ENCODE measurements at regions not wholly inside any gene's neighbourhood (a gene's known extent, or its start where the extent isn't known, plus 50 kb on each side); places are given as distances from the start of the nearest gene placed in this dataset.

DNA sequence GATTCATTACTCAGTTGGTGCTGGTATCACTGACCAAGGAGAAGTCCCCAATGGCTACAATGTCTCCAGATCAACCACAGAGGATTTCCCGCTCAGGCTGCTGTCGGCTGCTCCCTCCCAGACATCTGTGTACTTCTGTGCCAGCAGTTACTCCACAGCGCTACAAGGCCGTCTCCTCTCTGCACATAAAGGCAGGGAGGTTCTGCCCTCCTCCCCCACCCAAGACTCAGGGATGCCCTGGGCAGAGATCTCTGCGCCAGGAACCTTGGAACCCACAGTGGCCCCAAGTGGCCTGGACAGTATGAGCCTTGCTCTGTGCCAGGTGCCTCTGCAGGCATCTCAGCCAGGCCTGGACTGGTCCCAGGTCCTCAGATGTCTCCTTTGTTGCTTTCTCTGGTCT lies 193.4 kb upstream of the PRSS58 start:
- no peak for DNase-seq (ENCODE audit: low read depth, low spot score)
- no peaks in the 10 kb centered on the region for H4K20me1 ChIP-seq (ENCODE audit: insufficient read depth)
- H3K79me2 ChIP-seq (ENCODE audit: insufficient read depth, low read length): no peaks in the 10 kb centered on the region
- no peak for TF ChIP-seq POLR2A (IDR thresholded peaks at IDR 0.05; ENCODE audit: borderline replicate concordance, extremely low read depth, insufficient read depth, insufficient read length)
- TF ChIP-seq EZH2 (IDR thresholded peaks at IDR 0.05): no peak
- TF ChIP-seq, protein P1, sequence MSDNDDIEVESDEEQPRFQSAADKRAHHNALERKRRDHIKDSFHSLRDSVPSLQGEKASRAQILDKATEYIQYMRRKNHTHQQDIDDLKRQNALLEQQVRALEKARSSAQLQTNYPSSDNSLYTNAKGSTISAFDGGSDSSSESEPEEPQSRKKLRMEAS (IDR thresholded peaks at IDR 0.05): no peak
- no peak for TF ChIP-seq ZFX (IDR thresholded peaks at IDR 0.05)
- no peak for TF ChIP-seq FOSL1 (IDR thresholded peaks at IDR 0.05; ENCODE audit: low read depth)
- no peak for TF ChIP-seq SRF (IDR thresholded peaks at IDR 0.05; ENCODE audit: low read depth)
- TF ChIP-seq SP1 (IDR thresholded peaks at IDR 0.05; ENCODE audit: low read depth): no peak
- TF ChIP-seq CBX3 (IDR thresholded peaks at IDR 0.05; ENCODE audit: low read depth): no peak
- no peak for TF ChIP-seq TCF7L2 (IDR thresholded peaks at IDR 0.05; ENCODE audit: borderline replicate concordance, extremely low read depth, insufficient read depth, insufficient read length)
- no peak for TF ChIP-seq SIN3A (IDR thresholded peaks at IDR 0.05; ENCODE audit: low read depth)
- TF ChIP-seq, protein P2, sequence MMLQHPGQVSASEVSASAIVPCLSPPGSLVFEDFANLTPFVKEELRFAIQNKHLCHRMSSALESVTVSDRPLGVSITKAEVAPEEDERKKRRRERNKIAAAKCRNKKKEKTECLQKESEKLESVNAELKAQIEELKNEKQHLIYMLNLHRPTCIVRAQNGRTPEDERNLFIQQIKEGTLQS (IDR thresholded peaks at IDR 0.05): no peak
- no peak for TF ChIP-seq EGR1 (IDR thresholded peaks at IDR 0.05; ENCODE audit: low read depth)
- TF ChIP-seq, protein P3, sequence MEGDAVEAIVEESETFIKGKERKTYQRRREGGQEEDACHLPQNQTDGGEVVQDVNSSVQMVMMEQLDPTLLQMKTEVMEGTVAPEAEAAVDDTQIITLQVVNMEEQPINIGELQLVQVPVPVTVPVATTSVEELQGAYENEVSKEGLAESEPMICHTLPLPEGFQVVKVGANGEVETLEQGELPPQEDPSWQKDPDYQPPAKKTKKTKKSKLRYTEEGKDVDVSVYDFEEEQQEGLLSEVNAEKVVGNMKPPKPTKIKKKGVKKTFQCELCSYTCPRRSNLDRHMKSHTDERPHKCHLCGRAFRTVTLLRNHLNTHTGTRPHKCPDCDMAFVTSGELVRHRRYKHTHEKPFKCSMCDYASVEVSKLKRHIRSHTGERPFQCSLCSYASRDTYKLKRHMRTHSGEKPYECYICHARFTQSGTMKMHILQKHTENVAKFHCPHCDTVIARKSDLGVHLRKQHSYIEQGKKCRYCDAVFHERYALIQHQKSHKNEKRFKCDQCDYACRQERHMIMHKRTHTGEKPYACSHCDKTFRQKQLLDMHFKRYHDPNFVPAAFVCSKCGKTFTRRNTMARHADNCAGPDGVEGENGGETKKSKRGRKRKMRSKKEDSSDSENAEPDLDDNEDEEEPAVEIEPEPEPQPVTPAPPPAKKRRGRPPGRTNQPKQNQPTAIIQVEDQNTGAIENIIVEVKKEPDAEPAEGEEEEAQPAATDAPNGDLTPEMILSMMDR (IDR thresholded peaks at IDR 0.05 in 2 of 3, conservative IDR thresholded peaks at IDR 0.05 in 1 of 3; ENCODE audit: borderline replicate concordance in 1 of 3, insufficient read depth in 1 of 3, low read depth in 2 of 3, low read length in 2 of 3): no peak
- no peak for TF ChIP-seq ZNF274 (IDR thresholded peaks at IDR 0.05; ENCODE audit: low read depth, low read length)
- no peak for TF ChIP-seq POLR2AphosphoS5 (IDR thresholded peaks at IDR 0.05; ENCODE audit: low read depth, low read length)
- no peak for TF ChIP-seq YY1 (IDR thresholded peaks at IDR 0.05; ENCODE audit: extremely low read depth, insufficient replicate concordance, low read depth, low read length)
- H3K4me1 ChIP-seq (ENCODE audit: control insufficient read depth in 1 of 2, insufficient read depth in 2 of 2, low read length in 2 of 2): no peaks in the 10 kb centered on the region
- no peaks in the 10 kb centered on the region for H3K27me3 ChIP-seq (ENCODE audit: insufficient read depth, low read length)
- intact Hi-C loops (cut with micrococcal nuclease): no loop called here
- H3K9me2 ChIP-seq (ENCODE audit: insufficient read depth): no peaks in the 10 kb centered on the region
- H3K9ac ChIP-seq (ENCODE audit: low read length): no peak overlapping the region
- H3K36me3 ChIP-seq (ENCODE audit: control insufficient read depth in 1 of 2, insufficient read depth in 2 of 2, low read length in 2 of 2): no peaks in the 10 kb centered on the region
- ChIA-PET CTCF (no interaction called here), POLR2A (no interaction called here), RAD21 (ENCODE audit: low non-redundant PET in 1 of 2, low total read pairs in 2 of 2, uncharacterized antibody in 2 of 2, unreplicated experiment in 2 of 2) (no interaction called here)
- H3K27ac ChIP-seq (ENCODE audit: low read depth, low read length): no peak overlapping the region
- H3K4me2 ChIP-seq (ENCODE audit: low read length): no peak overlapping the region
- H3K4me3 ChIP-seq (replicated peaks in 1 of 2; ENCODE audit: low read depth in 1 of 2, low read length in 2 of 2): no peak overlapping the region
- no peak overlapping the region for H2AFZ ChIP-seq (ENCODE audit: low read depth, low read length, poor library complexity, severe bottlenecking)
- no TSS peak for BruUV-seq (replicated peaks)
- ATAC-seq: peak; percentile 30; the same call in 1 of the 2 replicates
- no peaks in the 10 kb centered on the region for H3K9me3 ChIP-seq (ENCODE audit: control insufficient read depth in 1 of 2, insufficient read depth in 1 of 2, low read depth in 1 of 2, low read length in 2 of 2)

All from HCT116 (cell line).